GM21825 (cell line): ENCODE measurements at regions not wholly inside any gene's neighbourhood (a gene's known extent, or its start where the extent isn't known, plus 50 kb on each side); places are given as distances from the start of the nearest gene placed in this dataset.

Source experiments
- ATAC-seq: cut with Tn5 transposase; IDR thresholded peaks from one replicate; pipeline ENCODE4 v1.9.1; 2021; ENCODE audit warnings: mild to moderate bottlenecking, moderate library complexity; ENCODE audit not compliant: unreplicated experiment

- ATAC-seq: no peak
Measured at GRCh38 chr4:147303873-147304229, 177.0 kb upstream of the EDNRA start.

DNA sequence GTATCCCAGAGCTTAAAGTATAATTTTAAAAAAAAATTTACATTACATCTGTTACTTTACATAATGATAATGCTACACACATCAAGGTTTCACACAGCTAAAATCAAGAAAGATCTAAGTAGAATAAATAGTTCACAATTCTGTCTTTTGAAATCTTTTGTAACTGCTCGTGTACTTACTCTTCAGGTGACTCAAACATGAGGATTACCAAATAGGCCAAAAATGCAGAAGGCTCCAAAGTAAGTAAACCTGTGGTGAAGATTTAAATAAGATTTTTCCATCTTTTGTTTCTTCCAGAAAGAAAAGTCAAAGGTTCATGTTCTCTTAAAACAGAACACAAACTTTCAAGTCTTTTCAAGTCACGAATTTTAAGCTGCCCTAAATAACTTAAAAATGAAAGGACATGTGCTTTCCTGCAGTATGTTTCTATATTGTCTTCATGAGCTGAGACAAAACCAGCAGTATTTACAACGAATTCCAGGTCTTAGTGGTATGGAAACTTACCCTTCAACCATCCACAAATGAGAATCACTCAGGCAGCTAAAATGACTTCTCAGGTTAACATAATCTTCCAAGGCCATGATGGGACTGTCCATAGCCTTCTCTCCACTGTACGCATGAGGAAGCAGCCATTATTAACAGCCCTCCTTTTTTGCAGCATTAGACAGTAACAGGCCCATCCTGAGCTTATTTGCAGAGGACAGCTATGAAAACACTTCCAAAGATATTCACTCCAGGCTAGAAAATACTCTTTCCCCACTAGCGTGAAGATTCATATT is 172.8 kb upstream of the EDNRA start:
- ATAC-seq: no peak

DNA sequence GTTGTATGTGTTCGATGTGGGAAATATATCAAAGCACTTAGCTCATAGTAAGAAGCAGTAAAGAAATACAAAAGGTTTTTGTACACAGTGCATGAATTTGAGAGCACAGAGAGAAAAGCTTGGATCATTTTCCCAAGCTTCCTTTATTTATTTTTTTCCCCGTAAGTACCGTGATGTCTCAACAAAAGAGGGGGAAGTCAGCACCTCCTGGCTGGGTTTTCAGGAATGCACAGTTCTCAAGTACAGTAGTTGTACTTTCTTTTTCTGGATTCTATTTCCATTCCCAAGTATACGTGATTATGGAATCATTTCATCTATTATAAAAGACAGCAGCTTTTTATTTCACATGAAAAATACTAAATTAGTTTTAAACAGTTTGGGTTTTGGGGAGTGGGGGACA is 171.5 kb upstream of the EDNRA start:
- ATAC-seq: no peak

- no peak for ATAC-seq
Measured at GRCh38 chr4:147310312-147310711, 170.6 kb upstream of the EDNRA start.

DNA sequence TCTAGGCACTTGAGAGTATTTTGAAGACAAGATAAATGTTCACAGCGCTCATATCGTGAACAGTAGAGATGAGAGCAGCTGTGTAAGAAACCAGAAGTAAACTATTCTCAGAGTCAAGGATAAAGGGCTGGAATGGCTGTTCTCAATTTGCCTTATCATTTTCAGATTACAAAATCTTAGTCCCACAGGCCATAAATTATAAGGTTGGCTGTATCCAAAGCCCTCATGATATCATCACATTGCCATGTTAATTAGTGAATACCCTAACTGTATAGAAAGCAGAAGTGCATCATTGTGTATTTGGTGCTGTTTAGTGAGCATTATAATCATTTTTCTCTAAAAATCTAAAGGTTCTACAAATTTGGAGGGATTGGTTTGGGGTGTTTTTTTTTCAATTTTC is 168.9 kb upstream of the EDNRA start:
- ATAC-seq: no peak

DNA sequence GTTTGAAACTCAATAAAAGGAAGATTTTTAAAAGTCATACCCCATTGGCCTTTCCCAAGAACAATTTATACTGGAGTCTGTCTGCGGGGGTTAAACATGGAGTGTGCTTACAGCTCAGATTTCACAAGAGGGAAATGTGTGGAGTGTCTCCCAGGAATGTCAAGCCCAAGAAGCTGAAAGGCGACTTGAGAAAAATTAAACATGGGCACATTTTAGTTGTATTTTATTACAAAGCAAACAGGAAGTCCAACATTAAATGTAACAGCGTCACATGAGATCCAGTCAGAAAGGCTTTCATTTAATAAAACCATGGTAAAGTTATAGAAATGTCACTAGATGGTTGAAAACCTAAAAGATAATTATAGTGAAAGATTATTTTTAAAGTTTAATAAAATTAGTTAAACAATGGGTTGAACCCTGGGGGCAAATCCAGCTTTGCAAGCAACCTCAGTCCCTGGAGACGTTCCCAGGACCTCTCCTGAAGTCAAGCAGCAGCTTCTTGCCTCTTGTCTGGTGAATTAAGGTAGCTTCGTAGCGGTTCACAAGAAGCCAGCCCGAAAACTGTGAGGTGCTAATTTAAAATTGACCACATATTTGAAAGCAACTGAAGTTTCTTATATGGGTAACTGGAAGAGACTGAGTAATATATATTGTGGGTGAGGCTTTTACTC is 168.4 kb upstream of the EDNRA start:
- no peak for ATAC-seq

- no peak for ATAC-seq
Measured at GRCh38 chr4:147313108-147313507, 167.8 kb upstream of the EDNRA start.

- no peak for ATAC-seq
Measured at GRCh38 chr4:147318586-147318985, 162.3 kb upstream of the EDNRA start.

GRCh38 chr4:147325571-147325981 is 155.3 kb upstream of the EDNRA start:
- ATAC-seq: no peak

DNA sequence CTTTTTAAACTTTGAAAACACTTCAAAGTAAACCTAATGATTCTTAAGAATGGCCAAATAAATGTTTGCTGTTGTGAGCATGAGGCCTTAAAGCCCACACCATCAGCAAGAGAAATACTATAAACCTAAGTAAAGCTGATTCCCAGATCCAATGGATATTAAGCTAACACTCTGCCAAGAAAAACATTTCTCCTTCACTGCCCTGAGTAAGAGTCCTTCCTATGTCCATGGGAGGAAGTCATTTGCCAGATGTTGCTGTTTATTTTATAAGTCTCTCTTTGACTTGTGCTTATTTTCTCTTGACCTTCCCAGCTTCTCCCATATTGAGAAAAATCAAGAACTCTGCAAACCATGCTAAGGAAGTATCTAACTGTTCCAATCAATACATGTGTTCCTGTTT is 154.3 kb upstream of the EDNRA start:
- ATAC-seq: no peak

DNA sequence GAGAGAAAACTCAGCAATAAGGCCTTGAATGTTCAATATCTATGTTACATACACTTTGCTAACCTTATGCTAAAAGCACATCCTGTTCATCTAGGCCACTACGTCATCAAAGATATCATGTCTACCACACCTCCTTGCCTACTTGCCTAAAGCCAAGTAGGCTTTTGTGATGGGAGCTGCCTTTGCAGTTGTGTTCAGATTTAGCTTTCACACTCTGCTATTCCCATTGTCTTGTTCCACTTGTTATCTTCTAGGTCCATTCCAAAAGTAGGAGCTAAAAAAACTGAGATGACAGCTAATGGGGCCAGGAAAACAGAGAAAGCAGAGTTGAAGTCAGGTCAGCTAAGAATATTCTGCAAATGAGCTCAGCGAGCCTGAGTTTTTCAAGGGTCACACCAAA is 153.6 kb upstream of the EDNRA start:
- no peak for ATAC-seq

GRCh38 chr4:147328189-147328588 is 152.7 kb upstream of the EDNRA start:
- ATAC-seq: no peak

- no peak for ATAC-seq
Measured at GRCh38 chr4:147328756-147329446, 152.0 kb upstream of the EDNRA start.

DNA sequence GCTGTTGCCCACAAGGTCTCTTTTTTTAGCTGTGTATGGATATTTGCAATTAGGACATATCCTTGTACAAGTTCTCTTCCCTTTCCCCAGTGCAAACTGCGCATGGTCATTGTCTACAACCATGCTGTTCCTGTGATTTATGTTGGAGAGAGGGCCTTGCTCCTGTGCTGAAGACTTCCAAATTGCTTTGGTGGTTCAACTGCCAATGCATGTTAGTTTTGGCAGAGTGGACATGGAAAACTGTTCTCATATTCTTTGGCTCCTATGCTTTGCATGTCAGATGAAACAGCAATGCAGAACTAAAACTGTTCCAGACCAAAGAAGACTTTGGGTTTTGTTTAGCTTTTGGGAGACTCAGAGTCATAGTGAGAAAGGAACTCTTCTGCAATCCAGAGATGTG is 148.8 kb upstream of the EDNRA start:
- no peak for ATAC-seq

GRCh38 chr4:147334478-147334877 is 146.4 kb upstream of the EDNRA start:
- ATAC-seq: no peak

DNA sequence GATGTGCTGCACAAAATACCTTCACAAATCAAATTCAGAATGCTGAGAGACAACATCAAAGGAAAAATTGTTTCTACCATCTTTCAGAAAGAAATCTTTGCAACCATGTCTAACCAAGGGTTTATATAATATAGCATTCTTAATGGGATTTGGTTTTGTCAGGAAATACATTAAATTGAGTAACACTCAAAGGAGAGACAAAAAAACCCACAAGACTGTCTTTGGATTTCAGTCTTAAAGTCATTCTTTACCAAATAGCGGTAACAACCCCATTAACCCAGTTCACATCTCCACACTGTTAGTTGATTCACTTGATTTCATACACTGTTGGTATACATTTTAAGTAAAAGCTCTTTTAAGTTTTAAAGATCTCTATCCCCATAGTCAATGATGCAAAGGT is 145.7 kb upstream of the EDNRA start:
- ATAC-seq: no peak

GRCh38 chr4:147336252-147336651 is 144.6 kb upstream of the EDNRA start:
- ATAC-seq: no peak

DNA sequence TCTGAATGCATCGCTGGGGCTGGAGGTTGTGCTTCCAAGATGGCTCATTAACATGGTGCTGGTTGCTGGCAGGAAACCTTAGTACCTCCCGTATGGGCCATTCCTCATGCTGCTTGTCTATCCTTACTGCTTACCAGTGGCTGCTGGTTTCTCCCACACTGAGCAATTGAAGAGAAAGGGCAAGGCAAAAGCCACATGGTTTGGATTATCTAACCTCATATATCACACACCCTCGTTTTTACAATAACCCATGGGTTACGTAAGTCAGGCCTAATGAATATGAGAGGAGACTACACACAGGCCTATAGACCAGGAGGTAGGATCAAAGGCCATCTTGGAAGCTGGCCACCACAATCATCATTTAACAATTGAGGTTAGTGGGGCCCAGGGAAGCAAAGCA is 141.8 kb upstream of the EDNRA start:
- no peak for ATAC-seq

- ATAC-seq: no peak
Measured at GRCh38 chr4:147340111-147340510, 140.8 kb upstream of the EDNRA start.

DNA sequence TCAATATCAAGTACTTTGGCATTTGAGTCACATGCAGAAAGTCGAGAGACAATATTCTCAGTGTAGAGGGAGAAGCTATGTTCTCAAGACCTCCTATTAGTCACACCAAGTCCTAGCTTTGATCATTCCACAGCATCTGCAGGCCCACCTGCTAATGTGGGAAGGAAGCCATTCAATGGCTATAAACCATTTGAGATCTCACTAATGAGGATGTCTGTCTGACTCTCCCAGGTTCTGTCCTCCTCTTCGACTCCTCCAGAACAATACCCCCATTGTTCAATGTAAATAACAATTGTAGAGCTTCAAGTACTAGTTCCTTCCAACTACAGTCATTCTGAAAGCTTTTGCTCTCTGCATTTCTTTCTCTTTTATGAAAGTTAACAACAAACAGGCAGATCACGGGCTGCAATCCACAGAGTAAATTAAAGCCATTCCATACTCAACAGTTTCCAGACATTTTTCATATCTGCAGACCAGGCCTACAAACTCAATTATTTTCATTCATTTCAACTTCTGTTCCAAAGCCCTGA is 140.2 kb upstream of the EDNRA start:
- ATAC-seq: no peak

DNA sequence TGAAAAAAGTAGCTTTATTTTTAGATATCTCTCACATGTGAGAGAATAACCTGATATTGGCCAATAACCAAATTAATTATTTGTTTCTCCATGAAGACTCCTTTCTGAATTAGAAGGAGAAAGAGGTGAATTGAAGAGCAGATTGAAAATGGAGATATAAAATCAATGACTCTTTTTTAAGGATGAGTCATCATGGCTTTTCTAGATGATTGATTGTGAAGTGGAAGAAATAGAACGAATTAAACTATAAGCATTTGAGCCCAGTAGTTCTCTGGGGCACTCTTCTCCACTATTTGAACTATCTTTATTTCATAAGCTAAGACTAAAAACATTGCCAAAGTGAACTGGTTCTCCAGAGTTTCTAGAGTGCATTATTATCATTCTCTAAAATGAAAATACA is 137.2 kb upstream of the EDNRA start:
- ATAC-seq: no peak

DNA sequence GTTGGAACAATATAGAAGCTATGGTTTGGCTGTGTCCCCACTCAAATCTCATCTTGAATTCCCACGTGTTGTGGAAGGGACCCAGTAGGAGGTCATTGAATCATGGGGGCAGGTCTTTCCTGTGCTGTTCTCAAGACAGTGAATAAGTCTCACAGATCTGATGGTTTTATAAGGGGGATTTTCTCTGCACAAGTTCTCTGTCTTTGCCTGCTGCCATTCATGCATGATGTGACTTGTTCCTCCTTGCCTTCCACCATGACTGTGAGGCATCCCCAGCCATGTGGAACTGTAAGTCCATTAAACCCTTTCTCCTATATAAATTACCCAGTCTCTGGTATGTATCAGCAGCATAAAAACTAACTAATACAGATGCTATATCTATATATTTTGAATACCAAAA is 135.2 kb upstream of the EDNRA start:
- no peak for ATAC-seq
